SK-N-SH treated with all-trans-retinoic acid at 6 μM for 48 hours (cell line): ENCODE measurements at regions not wholly inside any gene's neighbourhood (a gene's known extent, or its start where the extent isn't known, plus 50 kb on each side); places are given as distances from the start of the nearest gene placed in this dataset.

Experiments
- RARB ChIP-seq: fragments of 250-450 bp; sonication (Bioruptor Pico); IDR thresholded peaks from 2 replicates; pipeline ENCODE4 v1.8.0; 2021; ENCODE audit warnings: mild to moderate bottlenecking, moderate library complexity
- SNAI2 ChIP-seq: fragments of 250-450 bp; sonication (Bioruptor Pico); IDR thresholded peaks from 2 replicates; pipeline ENCODE4 v1.5.0; 2020; ENCODE audit warnings: mild to moderate bottlenecking, moderate library complexity
- ZC3H10 ChIP-seq: fragments of 250-450 bp; sonication (Bioruptor Pico); IDR thresholded peaks from 2 replicates; pipeline ENCODE4 v1.5.1; 2021; ENCODE audit warnings: mild to moderate bottlenecking, moderate library complexity
- ZFP30 ChIP-seq: fragments of 450-650 bp; formaldehyde crosslinking; IDR thresholded peaks from 2 replicates; pipeline ENCODE4 v1.5.0; 2022; ENCODE audit warnings: mild to moderate bottlenecking, moderate library complexity

DNA sequence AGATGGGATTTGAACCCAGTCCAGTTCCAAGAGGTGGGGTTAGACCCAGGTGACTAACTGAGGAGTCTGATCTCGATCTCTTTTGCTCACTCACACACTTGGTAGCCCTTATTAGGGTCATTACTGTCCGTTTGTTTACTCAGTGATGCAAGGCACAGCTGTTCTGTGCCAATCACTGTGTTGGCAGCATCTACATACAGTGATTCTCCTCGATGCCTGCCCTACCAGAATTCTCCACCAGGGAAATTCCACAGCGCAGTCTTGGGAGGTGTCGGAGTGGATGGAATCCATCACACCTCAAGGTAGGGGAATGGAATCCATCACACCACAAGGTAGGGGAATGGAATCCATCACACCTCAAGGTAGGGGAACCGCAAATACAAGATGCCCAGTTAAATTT is 279.6 kb downstream of the MAF start:
- TF ChIP-seq ZC3H10 (CRISPR knock-in tag) (no peak), RARB (no peak), SNAI2 (CRISPR knock-in tag) (no peak), ZFP30 (CRISPR knock-in tag) (no peak)
